SK-N-SH (cell line): ENCODE measurements at regions not wholly inside any gene's neighbourhood (a gene's known extent, or its start where the extent isn't known, plus 50 kb on each side); places are given as distances from the start of the nearest gene placed in this dataset.

ENCODE experiments used
- CTCF ChIP-seq: fragments of 200-600 bp; sonication (generic); IDR thresholded peaks from 2 replicates; pipeline ENCODE4 v1.6.1; 2017; ENCODE audit warnings: antibody characterized with exemption, mild to moderate bottlenecking, moderate library complexity
- MAX ChIP-seq: IDR thresholded peaks from 2 replicates; pipeline ENCODE4 v1.4.0; 2012; ENCODE audit warnings: low read depth
- RCOR1 ChIP-seq: fragments of 150-350 bp; IDR thresholded peaks from 2 replicates; pipeline ENCODE4 v1.6.1; 2017; ENCODE audit warnings: antibody characterized with exemption, low read length

- TF ChIP-seq MAX: no peak
- TF ChIP-seq CTCF: no peak
- no peak for TF ChIP-seq RCOR1
Measured at GRCh38 chr1:238982736-238983135, 403.6 kb upstream of the CHRM3 start.
